HL-60 (cell line): ENCODE measurements at regions not wholly inside any gene's neighbourhood (a gene's known extent, or its start where the extent isn't known, plus 50 kb on each side); places are given as distances from the start of the nearest gene placed in this dataset.

Source experiments
- DNase-seq, 2 experiments: peaks; one replicate each; pipeline ENCODE4 v3.0.0-alpha.2; 2010 to 2020; ENCODE audit warnings: low read depth in 1 of 2, low spot score in 1 of 2
- H3K27ac ChIP-seq: fragments of 250-450 bp; sonication (Bioruptor Pico); replicated peaks from 2 replicates; pipeline ENCODE4 v1.5.1; 2020; ENCODE audit warnings: mild to moderate bottlenecking, moderate library complexity
- H3K27me3 ChIP-seq: fragments of 250-450 bp; sonication (Bioruptor Pico); 2 replicates; pipeline ENCODE4 v1.5.1; 2021; ENCODE audit warnings: mild to moderate bottlenecking, moderate library complexity; ENCODE audit not compliant: insufficient read depth, poor library complexity, severe bottlenecking
- H3K4me3 ChIP-seq: replicated peaks from 2 replicates; pipeline ENCODE4 v1.5.1; 2011; ENCODE audit warnings: mild to moderate bottlenecking, control low read depth, low read length; ENCODE audit not compliant: insufficient read depth
- GABPA ChIP-seq: IDR thresholded peaks from 2 replicates; pipeline ENCODE4 v1.6.1; 2012; ENCODE audit warnings: low read depth
- POLR2AphosphoS5 ChIP-seq: IDR thresholded peaks from 2 replicates; pipeline ENCODE4 v1.6.1; 2012; ENCODE audit warnings: low read depth
- SPI1 ChIP-seq: IDR thresholded peaks from 2 replicates; pipeline ENCODE4 v1.6.1; 2012; ENCODE audit warnings: low read depth, mild to moderate bottlenecking, borderline replicate concordance
- TF ChIP-seq, protein P1 (sequence below): IDR thresholded peaks from one replicate; pipeline ENCODE4 v1.5.1; 2011; ENCODE audit warnings: low read length, control low read depth, inconsistent platforms; ENCODE audit not compliant: insufficient read depth
- TF ChIP-seq, protein P2 (sequence below): IDR thresholded peaks from 2 replicates; pipeline ENCODE4 v1.6.1; 2012; ENCODE audit warnings: low read depth; ENCODE audit not compliant: insufficient replicate concordance

DNA sequence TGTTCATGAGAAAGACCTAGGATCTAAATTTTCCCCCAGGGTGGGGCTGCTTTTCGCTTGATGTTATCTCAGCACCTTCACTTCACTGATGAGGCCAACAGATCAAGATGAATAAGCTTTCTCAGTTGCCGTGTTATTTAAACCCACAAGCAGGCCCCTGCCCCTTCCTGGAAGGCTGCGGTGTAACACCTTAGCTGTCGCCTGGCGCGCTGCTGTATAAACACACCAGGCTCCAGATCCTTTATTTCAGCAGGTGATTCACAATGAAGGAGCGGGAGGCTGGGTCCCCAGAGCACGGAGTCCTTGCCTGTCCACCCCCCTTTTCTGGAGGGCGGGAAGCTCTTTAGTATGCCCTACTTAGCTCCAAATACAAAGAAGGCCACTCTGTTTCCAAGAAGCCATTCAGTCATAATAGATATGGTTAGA is 515.4 kb downstream of the FUT8 start:
- TF ChIP-seq POLR2AphosphoS5 (no peak), SPI1 (no peak), GABPA (no peak)
- TF ChIP-seq, protein P1, sequence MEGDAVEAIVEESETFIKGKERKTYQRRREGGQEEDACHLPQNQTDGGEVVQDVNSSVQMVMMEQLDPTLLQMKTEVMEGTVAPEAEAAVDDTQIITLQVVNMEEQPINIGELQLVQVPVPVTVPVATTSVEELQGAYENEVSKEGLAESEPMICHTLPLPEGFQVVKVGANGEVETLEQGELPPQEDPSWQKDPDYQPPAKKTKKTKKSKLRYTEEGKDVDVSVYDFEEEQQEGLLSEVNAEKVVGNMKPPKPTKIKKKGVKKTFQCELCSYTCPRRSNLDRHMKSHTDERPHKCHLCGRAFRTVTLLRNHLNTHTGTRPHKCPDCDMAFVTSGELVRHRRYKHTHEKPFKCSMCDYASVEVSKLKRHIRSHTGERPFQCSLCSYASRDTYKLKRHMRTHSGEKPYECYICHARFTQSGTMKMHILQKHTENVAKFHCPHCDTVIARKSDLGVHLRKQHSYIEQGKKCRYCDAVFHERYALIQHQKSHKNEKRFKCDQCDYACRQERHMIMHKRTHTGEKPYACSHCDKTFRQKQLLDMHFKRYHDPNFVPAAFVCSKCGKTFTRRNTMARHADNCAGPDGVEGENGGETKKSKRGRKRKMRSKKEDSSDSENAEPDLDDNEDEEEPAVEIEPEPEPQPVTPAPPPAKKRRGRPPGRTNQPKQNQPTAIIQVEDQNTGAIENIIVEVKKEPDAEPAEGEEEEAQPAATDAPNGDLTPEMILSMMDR: no peak
- TF ChIP-seq, protein P2, sequence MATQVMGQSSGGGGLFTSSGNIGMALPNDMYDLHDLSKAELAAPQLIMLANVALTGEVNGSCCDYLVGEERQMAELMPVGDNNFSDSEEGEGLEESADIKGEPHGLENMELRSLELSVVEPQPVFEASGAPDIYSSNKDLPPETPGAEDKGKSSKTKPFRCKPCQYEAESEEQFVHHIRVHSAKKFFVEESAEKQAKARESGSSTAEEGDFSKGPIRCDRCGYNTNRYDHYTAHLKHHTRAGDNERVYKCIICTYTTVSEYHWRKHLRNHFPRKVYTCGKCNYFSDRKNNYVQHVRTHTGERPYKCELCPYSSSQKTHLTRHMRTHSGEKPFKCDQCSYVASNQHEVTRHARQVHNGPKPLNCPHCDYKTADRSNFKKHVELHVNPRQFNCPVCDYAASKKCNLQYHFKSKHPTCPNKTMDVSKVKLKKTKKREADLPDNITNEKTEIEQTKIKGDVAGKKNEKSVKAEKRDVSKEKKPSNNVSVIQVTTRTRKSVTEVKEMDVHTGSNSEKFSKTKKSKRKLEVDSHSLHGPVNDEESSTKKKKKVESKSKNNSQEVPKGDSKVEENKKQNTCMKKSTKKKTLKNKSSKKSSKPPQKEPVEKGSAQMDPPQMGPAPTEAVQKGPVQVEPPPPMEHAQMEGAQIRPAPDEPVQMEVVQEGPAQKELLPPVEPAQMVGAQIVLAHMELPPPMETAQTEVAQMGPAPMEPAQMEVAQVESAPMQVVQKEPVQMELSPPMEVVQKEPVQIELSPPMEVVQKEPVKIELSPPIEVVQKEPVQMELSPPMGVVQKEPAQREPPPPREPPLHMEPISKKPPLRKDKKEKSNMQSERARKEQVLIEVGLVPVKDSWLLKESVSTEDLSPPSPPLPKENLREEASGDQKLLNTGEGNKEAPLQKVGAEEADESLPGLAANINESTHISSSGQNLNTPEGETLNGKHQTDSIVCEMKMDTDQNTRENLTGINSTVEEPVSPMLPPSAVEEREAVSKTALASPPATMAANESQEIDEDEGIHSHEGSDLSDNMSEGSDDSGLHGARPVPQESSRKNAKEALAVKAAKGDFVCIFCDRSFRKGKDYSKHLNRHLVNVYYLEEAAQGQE: no peak
- Histone ChIP-seq H3K27ac (no peak overlapping the region), H3K4me3 (no peak overlapping the region), H3K27me3 (no peaks in the 10 kb centered on the region)
- no peak for DNase-seq

DNA sequence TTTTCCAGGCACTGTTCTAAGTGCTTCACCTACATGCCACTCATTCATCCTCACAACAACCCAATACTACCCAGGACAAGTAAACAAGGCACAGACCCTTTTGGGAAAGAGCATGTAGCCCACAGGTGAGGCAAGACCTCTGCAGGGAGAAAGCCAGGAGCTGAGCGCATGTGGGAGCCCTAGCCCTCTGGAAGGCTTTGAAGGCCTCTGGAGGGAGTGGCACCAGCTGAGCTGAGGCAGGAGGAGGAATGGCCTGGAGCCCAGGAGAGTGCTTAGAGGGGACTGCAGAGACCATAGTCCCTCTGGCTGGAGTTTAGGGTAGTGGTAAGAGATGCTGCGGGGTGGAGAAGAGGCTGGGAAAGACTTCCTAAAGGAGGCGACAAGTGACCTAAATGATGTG is 516.5 kb downstream of the FUT8 start:
- TF ChIP-seq, protein P2: no peak
- TF ChIP-seq POLR2AphosphoS5 (no peak), GABPA (no peak), SPI1 (no peak)
- TF ChIP-seq, protein P1: no peak
- Histone ChIP-seq H3K27me3 (no peaks in the 10 kb centered on the region), H3K27ac (no peak overlapping the region), H3K4me3 (no peak overlapping the region)
- no peak for DNase-seq

DNA sequence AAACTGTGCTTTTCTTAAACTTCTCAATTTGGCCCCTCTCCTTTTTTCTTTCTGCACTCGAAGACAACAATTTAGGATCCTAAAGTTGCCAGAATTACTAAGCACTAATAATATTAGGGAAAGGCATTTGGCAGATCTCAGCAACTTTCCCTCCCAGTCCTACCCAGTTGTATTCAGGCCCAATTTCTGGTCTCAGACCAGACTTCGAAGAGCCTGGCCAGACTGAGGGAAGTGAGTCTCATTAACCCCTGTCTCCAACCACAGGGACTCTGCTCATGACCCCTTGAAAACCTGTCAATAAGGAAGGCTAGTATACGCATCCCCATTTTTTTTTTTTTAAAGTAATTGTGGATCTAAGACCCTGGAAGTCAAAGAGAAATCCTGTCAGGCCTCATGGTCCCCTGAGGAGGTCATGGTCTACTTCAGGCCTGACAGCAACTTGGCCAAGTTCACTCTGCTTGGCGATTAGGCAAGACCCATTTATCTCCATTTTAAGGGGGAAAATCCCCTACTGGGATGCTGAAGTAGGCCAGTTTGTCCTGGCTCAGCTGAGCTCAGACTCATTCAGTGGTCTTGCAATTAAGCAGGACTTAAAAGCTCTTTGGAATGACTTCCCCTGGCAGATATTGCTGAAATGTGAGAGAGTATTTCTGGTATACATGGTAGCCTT is 521.0 kb downstream of the FUT8 start:
- no peak for DNase-seq
- TF ChIP-seq, protein P1: no peak
- TF ChIP-seq SPI1 (no peak), POLR2AphosphoS5 (no peak), GABPA (no peak)
- TF ChIP-seq, protein P2: no peak

More for the DNA sequence above, 521.0 kb downstream of the FUT8 start:
- H3K27me3 ChIP-seq: no peaks in the 10 kb centered on the region
- H3K27ac ChIP-seq: no peak overlapping the region
- no peak overlapping the region for H3K4me3 ChIP-seq
